K562 (cell line): ENCODE measurements at regions not wholly inside any gene's neighbourhood (a gene's known extent, or its start where the extent isn't known, plus 50 kb on each side); places are given as distances from the start of the nearest gene placed in this dataset.

ENCODE experiments used
- CREM ChIP-seq: IDR thresholded peaks from 2 replicates; pipeline ENCODE4 v1.6.1; 2014; ENCODE audit warnings: antibody characterized with exemption, low read depth
- TAF1 ChIP-seq: IDR thresholded peaks from 2 replicates; pipeline ENCODE4 v1.6.1; 2011; ENCODE audit warnings: mild to moderate bottlenecking, low read length, moderate library complexity; ENCODE audit not compliant: insufficient read depth, control insufficient read depth, severe bottlenecking; ENCODE audit errors: extremely low read depth
- TEAD4 ChIP-seq, 2 experiments: sonication (generic) in 1 of 2; formaldehyde crosslinking in 1 of 2; IDR thresholded peaks; 2 replicates each; pipeline versions ENCODE4 v1.6.1 to v1.8.0; 2012 to 2022; ENCODE audit warnings: borderline replicate concordance in 1 of 2, inconsistent platforms in 1 of 2, low read length in 1 of 2, mild to moderate bottlenecking in 1 of 2, missing genetic modification reagents in 1 of 2
- ZNF444 ChIP-seq: fragments of 250-450 bp; sonication (Bioruptor Pico); IDR thresholded peaks from 2 replicates; pipeline ENCODE4 v1.4.0; 2020; ENCODE audit warnings: mild to moderate bottlenecking, moderate library complexity
- ZNF77 ChIP-seq: fragments of 250-450 bp; sonication (Bioruptor Pico); IDR thresholded peaks from 2 replicates; pipeline ENCODE4 v1.5.0; 2020
- ZNF830 ChIP-seq: fragments of 250-450 bp; sonication (Bioruptor Pico); IDR thresholded peaks from 2 replicates; pipeline ENCODE4 v1.5.0; 2021; ENCODE audit warnings: mild to moderate bottlenecking
- TF ChIP-seq, protein P1 (sequence below), 3 experiments: IDR thresholded peaks in 2 of 3; conservative IDR thresholded peaks in 1 of 3; 2 replicates each; pipeline ENCODE4 v1.5.1; 2011 to 2012; ENCODE audit warnings: low read length in 3 of 3, mild to moderate bottlenecking in 3 of 3, control low read depth in 2 of 3, improper control_type of control experiment in 1 of 3, inconsistent platforms in 1 of 3, low read depth in 1 of 3, mixed read lengths in 1 of 3, moderate library complexity in 1 of 3; ENCODE audit not compliant: insufficient read depth in 2 of 3
- TF ChIP-seq, protein P2 (sequence below), 2 experiments: fragments of 450-650 bp; conservative IDR thresholded peaks; 2 replicates each; pipeline ENCODE4 v1.6.1; 2017; ENCODE audit warnings: mild to moderate bottlenecking in 2 of 2, moderate library complexity in 2 of 2

DNA sequence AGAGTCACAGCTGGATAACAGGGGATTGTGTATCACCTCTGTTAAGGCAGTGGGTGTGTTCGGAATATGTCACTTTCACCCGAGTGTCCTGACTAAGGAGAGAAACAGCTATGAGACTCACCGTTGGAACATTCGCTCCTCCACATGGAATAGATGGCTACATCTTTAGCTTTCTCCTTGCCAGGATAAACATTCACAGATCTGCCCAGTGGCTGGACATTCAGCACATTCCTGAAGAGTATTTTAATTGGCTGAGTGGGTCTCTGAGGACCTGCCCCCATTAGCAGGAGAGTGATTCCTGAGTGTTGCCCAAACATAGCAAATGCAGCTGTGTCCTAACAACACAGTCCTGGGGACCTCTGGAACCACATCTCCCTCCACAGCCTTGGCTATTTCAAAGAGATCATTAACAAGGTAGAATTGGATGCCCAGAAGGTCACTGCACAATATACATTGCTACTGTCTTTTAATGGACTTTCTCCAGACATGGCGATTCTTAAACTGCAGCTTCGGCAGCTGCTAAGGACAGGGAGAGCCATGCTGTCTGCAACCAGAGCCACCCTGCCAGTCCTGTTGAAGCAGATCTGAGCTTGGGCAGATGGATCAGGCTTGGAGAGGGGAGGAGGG lies 435.0 kb upstream of the CADM1 start:
- TF ChIP-seq ZNF444 (CRISPR knock-in tag) (no peak), ZNF77 (CRISPR knock-in tag) (no peak), TAF1 (no peak), TEAD4 (IDR thresholded peaks at IDR 0.05; ENCODE audit: low read length) (no peak), TEAD4 (CRISPR knock-in tag; IDR thresholded peaks at IDR 0.05; ENCODE audit: borderline replicate concordance) (no peak), ZNF830 (CRISPR knock-in tag) (no peak), CREM (no peak)
- TF ChIP-seq, protein P1, sequence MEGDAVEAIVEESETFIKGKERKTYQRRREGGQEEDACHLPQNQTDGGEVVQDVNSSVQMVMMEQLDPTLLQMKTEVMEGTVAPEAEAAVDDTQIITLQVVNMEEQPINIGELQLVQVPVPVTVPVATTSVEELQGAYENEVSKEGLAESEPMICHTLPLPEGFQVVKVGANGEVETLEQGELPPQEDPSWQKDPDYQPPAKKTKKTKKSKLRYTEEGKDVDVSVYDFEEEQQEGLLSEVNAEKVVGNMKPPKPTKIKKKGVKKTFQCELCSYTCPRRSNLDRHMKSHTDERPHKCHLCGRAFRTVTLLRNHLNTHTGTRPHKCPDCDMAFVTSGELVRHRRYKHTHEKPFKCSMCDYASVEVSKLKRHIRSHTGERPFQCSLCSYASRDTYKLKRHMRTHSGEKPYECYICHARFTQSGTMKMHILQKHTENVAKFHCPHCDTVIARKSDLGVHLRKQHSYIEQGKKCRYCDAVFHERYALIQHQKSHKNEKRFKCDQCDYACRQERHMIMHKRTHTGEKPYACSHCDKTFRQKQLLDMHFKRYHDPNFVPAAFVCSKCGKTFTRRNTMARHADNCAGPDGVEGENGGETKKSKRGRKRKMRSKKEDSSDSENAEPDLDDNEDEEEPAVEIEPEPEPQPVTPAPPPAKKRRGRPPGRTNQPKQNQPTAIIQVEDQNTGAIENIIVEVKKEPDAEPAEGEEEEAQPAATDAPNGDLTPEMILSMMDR (IDR thresholded peaks at IDR 0.05 in 2 of 3, conservative IDR thresholded peaks at IDR 0.05 in 1 of 3; ENCODE audit: insufficient read depth in 2 of 3, low read depth in 1 of 3, low read length in 3 of 3): no peak
- TF ChIP-seq, protein P2, sequence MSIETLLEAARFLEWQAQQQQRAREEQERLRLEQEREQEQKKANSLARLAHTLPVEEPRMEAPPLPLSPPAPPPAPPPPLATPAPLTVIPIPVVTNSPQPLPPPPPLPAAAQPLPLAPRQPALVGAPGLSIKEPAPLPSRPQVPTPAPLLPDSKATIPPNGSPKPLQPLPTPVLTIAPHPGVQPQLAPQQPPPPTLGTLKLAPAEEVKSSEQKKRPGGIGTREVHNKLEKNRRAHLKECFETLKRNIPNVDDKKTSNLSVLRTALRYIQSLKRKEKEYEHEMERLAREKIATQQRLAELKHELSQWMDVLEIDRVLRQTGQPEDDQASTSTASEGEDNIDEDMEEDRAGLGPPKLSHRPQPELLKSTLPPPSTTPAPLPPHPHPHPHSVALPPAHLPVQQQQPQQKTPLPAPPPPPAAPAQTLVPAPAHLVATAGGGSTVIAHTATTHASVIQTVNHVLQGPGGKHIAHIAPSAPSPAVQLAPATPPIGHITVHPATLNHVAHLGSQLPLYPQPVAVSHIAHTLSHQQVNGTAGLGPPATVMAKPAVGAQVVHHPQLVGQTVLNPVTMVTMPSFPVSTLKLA (conservative IDR thresholded peaks at IDR 0.05): no peak
